ENCODE measurements at regions not wholly inside any gene's neighbourhood (a gene's known extent, or its start where the extent isn't known, plus 50 kb on each side); places are given as distances from the start of the nearest gene placed in this dataset.

GRCh38 chr5:136710834-136711233 is 345.5 kb upstream of the TRPC7 start:
- H3K4me3 ChIP-seq: no peak overlapping the region
- no peaks in the 10 kb centered on the region for H3K27me3 ChIP-seq
- no peaks in the 10 kb centered on the region for H3K36me3 ChIP-seq
- H4K20me1 ChIP-seq: no peaks in the 10 kb centered on the region
- no peak overlapping the region for H3K9ac ChIP-seq
- H3K4me1 ChIP-seq: no peaks in the 10 kb centered on the region
- no peak for TF ChIP-seq Cebpa-rat (IDR thresholded peaks at IDR 0.05)
- H3K9me3 ChIP-seq: no peaks in the 10 kb centered on the region
- H3K4me2 ChIP-seq: no peak overlapping the region
- no peak overlapping the region for H3K27ac ChIP-seq

- TF ChIP-seq Cebpa-rat (IDR thresholded peaks at IDR 0.05): no peak
- H3K27ac ChIP-seq: no peak overlapping the region
- H3K4me3 ChIP-seq: no peak overlapping the region
- no peaks in the 10 kb centered on the region for H3K36me3 ChIP-seq
- H3K4me1 ChIP-seq: no peaks in the 10 kb centered on the region
- no peak overlapping the region for H3K4me2 ChIP-seq
- no peaks in the 10 kb centered on the region for H3K27me3 ChIP-seq
- H3K9ac ChIP-seq: no peak overlapping the region
- no peaks in the 10 kb centered on the region for H3K9me3 ChIP-seq
- no peaks in the 10 kb centered on the region for H4K20me1 ChIP-seq
These were observed 338.4 kb upstream of the TRPC7 start for GRCh38 chr5:136703706-136704105.

GRCh38 chr5:136703036-136703435 is 337.7 kb upstream of the TRPC7 start:
- no peak overlapping the region for H3K4me3 ChIP-seq
- H3K4me1 ChIP-seq: no peaks in the 10 kb centered on the region
- no peak overlapping the region for H3K27ac ChIP-seq
- no peaks in the 10 kb centered on the region for H3K27me3 ChIP-seq
- no peaks in the 10 kb centered on the region for H3K9me3 ChIP-seq
- H3K36me3 ChIP-seq: no peaks in the 10 kb centered on the region
- H3K4me2 ChIP-seq: no peak overlapping the region
- H4K20me1 ChIP-seq: no peaks in the 10 kb centered on the region
- no peak overlapping the region for H3K9ac ChIP-seq
- TF ChIP-seq Cebpa-rat (IDR thresholded peaks at IDR 0.05): no peak

- no peaks in the 10 kb centered on the region for H3K36me3 ChIP-seq
- no peak overlapping the region for H3K4me2 ChIP-seq
- no peak overlapping the region for H3K9ac ChIP-seq
- no peaks in the 10 kb centered on the region for H3K27me3 ChIP-seq
- no peak overlapping the region for H3K4me3 ChIP-seq
- H3K27ac ChIP-seq: no peak overlapping the region
- no peaks in the 10 kb centered on the region for H4K20me1 ChIP-seq
- no peaks in the 10 kb centered on the region for H3K4me1 ChIP-seq
- TF ChIP-seq Cebpa-rat (IDR thresholded peaks at IDR 0.05): no peak
- no peaks in the 10 kb centered on the region for H3K9me3 ChIP-seq
These were observed 335.8 kb upstream of the TRPC7 start for GRCh38 chr5:136701191-136701590.

- Histone ChIP-seq H3K27ac (no peak overlapping the region), H3K4me3 (no peak overlapping the region), H4K20me1 (no peaks in the 10 kb centered on the region), H3K9ac (no peak overlapping the region), H3K4me2 (0 out of 2 replicates have a peak overlapping the region, but pooled peaks have one; percentile 11), H3K9me3 (no peaks in the 10 kb centered on the region), H3K4me1 (no peaks in the 10 kb centered on the region), H3K36me3 (no peaks in the 10 kb centered on the region), H3K27me3 (no peaks in the 10 kb centered on the region)
- no peak for TF ChIP-seq Cebpa-rat (IDR thresholded peaks at IDR 0.05)
These were observed 334.3 kb upstream of the TRPC7 start for GRCh38 chr5:136699651-136700050.

GRCh38 chr5:136698970-136699369 is 333.6 kb upstream of the TRPC7 start:
- Histone ChIP-seq H3K27me3 (no peaks in the 10 kb centered on the region), H3K36me3 (no peaks in the 10 kb centered on the region), H3K4me2 (no peak overlapping the region), H3K4me1 (no peaks in the 10 kb centered on the region), H3K9ac (no peak overlapping the region), H3K4me3 (no peak overlapping the region), H3K27ac (no peak overlapping the region), H4K20me1 (no peaks in the 10 kb centered on the region), H3K9me3 (no peaks in the 10 kb centered on the region)
- TF ChIP-seq Cebpa-rat (IDR thresholded peaks at IDR 0.05): no peak

GRCh38 chr5:136694258-136694657 is 328.9 kb upstream of the TRPC7 start:
- no peaks in the 10 kb centered on the region for H3K4me1 ChIP-seq
- no peak overlapping the region for H3K4me2 ChIP-seq
- no peak overlapping the region for H3K9ac ChIP-seq
- H4K20me1 ChIP-seq: no peaks in the 10 kb centered on the region
- H3K9me3 ChIP-seq: peaks cover 8% of the 10 kb centered on the region
- TF ChIP-seq Cebpa-rat (IDR thresholded peaks at IDR 0.05): no peak
- no peaks in the 10 kb centered on the region for H3K27me3 ChIP-seq
- H3K27ac ChIP-seq: no peak overlapping the region
- no peaks in the 10 kb centered on the region for H3K36me3 ChIP-seq
- H3K4me3 ChIP-seq: no peak overlapping the region

GRCh38 chr5:136689552-136689951 is 324.2 kb upstream of the TRPC7 start:
- Histone ChIP-seq H3K9me3 (peaks cover 31% of the 10 kb centered on the region), H3K4me3 (no peak overlapping the region), H3K4me2 (no peak overlapping the region), H4K20me1 (no peaks in the 10 kb centered on the region), H3K27me3 (no peaks in the 10 kb centered on the region), H3K36me3 (no peaks in the 10 kb centered on the region), H3K9ac (no peak overlapping the region), H3K27ac (no peak overlapping the region), H3K4me1 (no peaks in the 10 kb centered on the region)
- no peak for TF ChIP-seq Cebpa-rat (IDR thresholded peaks at IDR 0.05)

- H3K4me2 ChIP-seq: no peak overlapping the region
- no peaks in the 10 kb centered on the region for H3K4me1 ChIP-seq
- no peak overlapping the region for H3K27ac ChIP-seq
- no peaks in the 10 kb centered on the region for H4K20me1 ChIP-seq
- H3K9ac ChIP-seq: no peak overlapping the region
- no peak overlapping the region for H3K4me3 ChIP-seq
- no peak for TF ChIP-seq Cebpa-rat (IDR thresholded peaks at IDR 0.05)
- H3K36me3 ChIP-seq: no peaks in the 10 kb centered on the region
- H3K9me3 ChIP-seq: peaks cover 31% of the 10 kb centered on the region
- H3K27me3 ChIP-seq: no peaks in the 10 kb centered on the region
These were observed 321.0 kb upstream of the TRPC7 start for GRCh38 chr5:136686192-136686872.

- Histone ChIP-seq H3K4me3 (no peak overlapping the region), H3K27me3 (no peaks in the 10 kb centered on the region), H4K20me1 (no peaks in the 10 kb centered on the region), H3K36me3 (no peaks in the 10 kb centered on the region), H3K9me3 (peaks cover 17% of the 10 kb centered on the region), H3K27ac (no peak overlapping the region), H3K9ac (no peak overlapping the region), H3K4me2 (no peak overlapping the region), H3K4me1 (no peaks in the 10 kb centered on the region)
- no peak for TF ChIP-seq Cebpa-rat (IDR thresholded peaks at IDR 0.05)
These were observed 317.6 kb upstream of the TRPC7 start for GRCh38 chr5:136682986-136683385.

GRCh38 chr5:136679233-136679632 is 313.9 kb upstream of the TRPC7 start:
- H3K4me2 ChIP-seq: no peak overlapping the region
- no peak overlapping the region for H3K9ac ChIP-seq
- no peak overlapping the region for H3K27ac ChIP-seq
- H3K36me3 ChIP-seq: no peaks in the 10 kb centered on the region
- H3K27me3 ChIP-seq: no peaks in the 10 kb centered on the region
- TF ChIP-seq Cebpa-rat (IDR thresholded peaks at IDR 0.05): no peak
- no peaks in the 10 kb centered on the region for H4K20me1 ChIP-seq
- no peaks in the 10 kb centered on the region for H3K4me1 ChIP-seq
- H3K4me3 ChIP-seq: no peak overlapping the region
- no peaks in the 10 kb centered on the region; the same call in 1 of the 2 replicates for H3K9me3 ChIP-seq

Data from BLaER1 (cell line).